Osteocyte (in vitro differentiated cells): ENCODE measurements at regions not wholly inside any gene's neighbourhood (a gene's known extent, or its start where the extent isn't known, plus 50 kb on each side); places are given as distances from the start of the nearest gene placed in this dataset.

Experiments used
- DNase-seq: peaks from one replicate; pipeline ENCODE4 v3.0.0; 2021; ENCODE audit warnings: mixed read lengths; ENCODE audit not compliant: unreplicated experiment; ENCODE audit errors: extremely low spot score
- H3K27ac Mint-ChIP-seq: one replicate; pipeline ENCODE4 v1.8.0; 2021; ENCODE audit warnings: mild to moderate bottlenecking, mixed read lengths; ENCODE audit not compliant: unreplicated experiment
- H3K27me3 Mint-ChIP-seq: one replicate; pipeline ENCODE4 v1.8.0; 2021; ENCODE audit warnings: mixed read lengths; ENCODE audit not compliant: unreplicated experiment
- H3K36me3 Mint-ChIP-seq: one replicate; pipeline ENCODE4 v1.8.0; 2021; ENCODE audit warnings: mixed read lengths; ENCODE audit not compliant: unreplicated experiment
- H3K4me1 Mint-ChIP-seq: one replicate; pipeline ENCODE4 v1.8.0; 2021; ENCODE audit warnings: mixed read lengths; ENCODE audit not compliant: unreplicated experiment
- H3K4me3 Mint-ChIP-seq: one replicate; pipeline ENCODE4 v1.8.0; 2021; ENCODE audit warnings: mild to moderate bottlenecking, moderate library complexity, mixed read lengths; ENCODE audit not compliant: unreplicated experiment
- H3K9me3 Mint-ChIP-seq: one replicate; pipeline ENCODE4 v1.8.0; 2021; ENCODE audit warnings: mixed read lengths; ENCODE audit not compliant: unreplicated experiment
- TF ChIP-seq, protein P1 (sequence below): fragments of 200-600 bp; sonication (generic); IDR thresholded peaks from 2 replicates; pipeline ENCODE4 v1.5.0; 2021; ENCODE audit warnings: antibody characterized with exemption, mild to moderate bottlenecking, moderate library complexity

- no peak for DNase-seq
- H3K4me1 Mint-ChIP-seq, result peaks cover 27% of the 10 kb centered on the region
- no peaks in the 10 kb centered on the region for H3K36me3 Mint-ChIP-seq
- no peak overlapping the region for H3K4me3 Mint-ChIP-seq
- no peaks in the 10 kb centered on the region for H3K9me3 Mint-ChIP-seq
- no peaks in the 10 kb centered on the region for H3K27me3 Mint-ChIP-seq
- no peak overlapping the region for H3K27ac Mint-ChIP-seq
- TF ChIP-seq, protein P1, sequence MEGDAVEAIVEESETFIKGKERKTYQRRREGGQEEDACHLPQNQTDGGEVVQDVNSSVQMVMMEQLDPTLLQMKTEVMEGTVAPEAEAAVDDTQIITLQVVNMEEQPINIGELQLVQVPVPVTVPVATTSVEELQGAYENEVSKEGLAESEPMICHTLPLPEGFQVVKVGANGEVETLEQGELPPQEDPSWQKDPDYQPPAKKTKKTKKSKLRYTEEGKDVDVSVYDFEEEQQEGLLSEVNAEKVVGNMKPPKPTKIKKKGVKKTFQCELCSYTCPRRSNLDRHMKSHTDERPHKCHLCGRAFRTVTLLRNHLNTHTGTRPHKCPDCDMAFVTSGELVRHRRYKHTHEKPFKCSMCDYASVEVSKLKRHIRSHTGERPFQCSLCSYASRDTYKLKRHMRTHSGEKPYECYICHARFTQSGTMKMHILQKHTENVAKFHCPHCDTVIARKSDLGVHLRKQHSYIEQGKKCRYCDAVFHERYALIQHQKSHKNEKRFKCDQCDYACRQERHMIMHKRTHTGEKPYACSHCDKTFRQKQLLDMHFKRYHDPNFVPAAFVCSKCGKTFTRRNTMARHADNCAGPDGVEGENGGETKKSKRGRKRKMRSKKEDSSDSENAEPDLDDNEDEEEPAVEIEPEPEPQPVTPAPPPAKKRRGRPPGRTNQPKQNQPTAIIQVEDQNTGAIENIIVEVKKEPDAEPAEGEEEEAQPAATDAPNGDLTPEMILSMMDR, result no peak
Measured at GRCh38 chr2:150542172-150542571, 54.7 kb upstream of the RND3 start.

DNA sequence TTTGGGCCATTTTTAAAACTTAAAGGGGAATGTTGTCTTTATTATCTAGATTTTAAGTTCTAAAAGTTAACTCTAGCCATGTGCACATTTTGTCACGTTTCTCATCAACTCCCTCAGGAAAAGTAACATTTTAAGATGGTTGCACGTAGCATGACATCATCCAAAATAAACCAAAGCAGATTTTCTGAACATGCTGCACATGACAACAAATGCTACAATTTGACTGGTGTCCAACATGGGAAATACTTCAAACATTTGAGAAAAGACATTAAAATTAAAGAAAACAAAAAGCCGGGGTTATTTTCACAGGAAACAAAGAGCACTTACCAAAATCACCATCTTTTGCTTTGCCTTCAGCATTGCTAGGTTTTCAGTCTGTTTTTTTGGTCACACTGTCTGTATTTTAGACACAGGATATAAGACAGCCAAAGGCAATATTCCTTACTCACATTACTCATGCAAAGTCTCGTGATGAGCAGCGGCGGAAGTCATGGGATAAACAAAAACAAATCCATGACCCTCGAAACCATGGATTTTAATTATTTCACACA lies 51.3 kb upstream of the RND3 start:
- Mint-ChIP-seq H3K27ac (peak overlapping the region; percentile 90), H3K4me1 (peaks cover 39% of the 10 kb centered on the region), H3K27me3 (no peaks in the 10 kb centered on the region)

More for the DNA sequence above, 51.3 kb upstream of the RND3 start:
- DNase-seq, result no peak
- peak overlapping the region; percentile 53 for H3K4me3 Mint-ChIP-seq
- no peaks in the 10 kb centered on the region for H3K9me3 Mint-ChIP-seq
- H3K36me3 Mint-ChIP-seq, result no peaks in the 10 kb centered on the region
- TF ChIP-seq, protein P1, result no peak
